K562 (cell line): ENCODE measurements at regions not wholly inside any gene's neighbourhood (a gene's known extent, or its start where the extent isn't known, plus 50 kb on each side); places are given as distances from the start of the nearest gene placed in this dataset.

Source experiments
- EZH2 ChIP-seq: IDR thresholded peaks from 2 replicates; pipeline ENCODE4 v1.6.1; 2012; ENCODE audit warnings: low read depth, mild to moderate bottlenecking, inconsistent platforms, low read length, borderline replicate concordance
- FOXJ3 ChIP-seq: sonication (generic); formaldehyde crosslinking; IDR thresholded peaks from 2 replicates; pipeline ENCODE4 v1.4.0; 2020; ENCODE audit warnings: mild to moderate bottlenecking, missing genetic modification reagents
- HOMEZ ChIP-seq: fragments of 250-450 bp; sonication (Bioruptor Pico); IDR thresholded peaks from 2 replicates; pipeline ENCODE4 v1.4.0; 2020; ENCODE audit warnings: mild to moderate bottlenecking, moderate library complexity
- L3MBTL2 ChIP-seq: fragments of 450-650 bp; IDR thresholded peaks from 2 replicates; pipeline ENCODE4 v1.6.1; 2016; ENCODE audit warnings: mild to moderate bottlenecking, moderate library complexity
- MXI1 ChIP-seq: IDR thresholded peaks from 2 replicates; pipeline ENCODE4 v1.6.1; 2011; ENCODE audit warnings: low read depth, mild to moderate bottlenecking, improper control_type of control experiment, low read length
- NR2C2 ChIP-seq, 2 experiments: fragments of 200-800 bp in 1 of 2; sonication (Bioruptor generic) in 1 of 2; sonication (generic) in 1 of 2; formaldehyde crosslinking in 1 of 2; IDR thresholded peaks; 2 replicates each; pipeline versions ENCODE4 v1.6.1 to v1.8.0; 2016 to 2022; ENCODE audit warnings: mild to moderate bottlenecking in 1 of 2, missing compliant biosample characterization in 1 of 2, missing genetic modification characterization in 1 of 2, missing genetic modification reagents in 1 of 2
- POLR2A ChIP-seq: fragments of 450-650 bp; conservative IDR thresholded peaks from 2 replicates; pipeline ENCODE4 v1.6.1; 2016
- RNF2 ChIP-seq: sonication (generic); IDR thresholded peaks from 2 replicates; pipeline ENCODE4 v1.6.1; 2016
- ZBTB17 ChIP-seq: fragments of 450-650 bp; formaldehyde crosslinking; IDR thresholded peaks from 2 replicates; pipeline ENCODE4 v1.4.0; 2020; ENCODE audit warnings: mild to moderate bottlenecking
- ZNF407 ChIP-seq: fragments of 450-650 bp; IDR thresholded peaks from 2 replicates; pipeline ENCODE4 v1.6.1; 2016; ENCODE audit warnings: low read depth

- no peak for TF ChIP-seq EZH2
- TF ChIP-seq HOMEZ (CRISPR knock-in tag), result no peak
- TF ChIP-seq NR2C2 (CRISPR knock-in tag; IDR thresholded peaks at IDR 0.05), result no peak
- TF ChIP-seq NR2C2 (tag; IDR thresholded peaks at IDR 0.05), result no peak
- TF ChIP-seq L3MBTL2, result no peak
- TF ChIP-seq POLR2A, result no peak
- TF ChIP-seq ZNF407, result no peak
- TF ChIP-seq ZBTB17 (CRISPR knock-in tag), result no peak
- no peak for TF ChIP-seq RNF2
- no peak for TF ChIP-seq FOXJ3 (CRISPR knock-in tag)
- no peak for TF ChIP-seq MXI1
Measured at GRCh38 chr12:5201554-5202218, 158.0 kb downstream of the KCNA5 start.
